Duodenal mucosa (tissue), 2 donors: ENCODE measurements at regions not wholly inside any gene's neighbourhood (a gene's known extent, or its start where the extent isn't known, plus 50 kb on each side); places are given as distances from the start of the nearest gene placed in this dataset.

Experiments used
- H3K27ac ChIP-seq: one replicate; pipeline ENCODE4 v1.7.0; 2013; ENCODE audit warnings: low read depth, low read length
- H3K27me3 ChIP-seq, 2 donors: one replicate each; pipeline ENCODE4 v1.7.0; 2013; ENCODE audit warnings: low read length in 2 of 2, control low read depth in 1 of 2; ENCODE audit not compliant: insufficient read depth in 2 of 2, control insufficient read depth in 1 of 2
- H3K36me3 ChIP-seq, 2 donors: one replicate each; pipeline ENCODE4 v1.7.0; 2013; ENCODE audit warnings: low read length in 2 of 2, control low read depth in 1 of 2; ENCODE audit not compliant: insufficient read depth in 2 of 2, control insufficient read depth in 1 of 2
- H3K4me1 ChIP-seq, 2 donors: one replicate each; pipeline ENCODE4 v1.7.0; 2013; ENCODE audit warnings: low read length in 2 of 2, control low read depth in 1 of 2; ENCODE audit not compliant: insufficient read depth in 2 of 2, control insufficient read depth in 1 of 2
- H3K4me3 ChIP-seq, 2 donors: one replicate each; pipeline ENCODE4 v1.7.0; 2013; ENCODE audit warnings: low read length in 2 of 2, low read depth in 1 of 2
- H3K9ac ChIP-seq, 2 donors: one replicate each; pipeline ENCODE4 v1.7.0; 2013; ENCODE audit warnings: low read length in 2 of 2, low read depth in 1 of 2
- H3K9me3 ChIP-seq, 2 donors: one replicate each; pipeline ENCODE4 v1.7.0; 2013; ENCODE audit warnings: low read length in 2 of 2, control low read depth in 1 of 2; ENCODE audit not compliant: control insufficient read depth in 1 of 2

DNA sequence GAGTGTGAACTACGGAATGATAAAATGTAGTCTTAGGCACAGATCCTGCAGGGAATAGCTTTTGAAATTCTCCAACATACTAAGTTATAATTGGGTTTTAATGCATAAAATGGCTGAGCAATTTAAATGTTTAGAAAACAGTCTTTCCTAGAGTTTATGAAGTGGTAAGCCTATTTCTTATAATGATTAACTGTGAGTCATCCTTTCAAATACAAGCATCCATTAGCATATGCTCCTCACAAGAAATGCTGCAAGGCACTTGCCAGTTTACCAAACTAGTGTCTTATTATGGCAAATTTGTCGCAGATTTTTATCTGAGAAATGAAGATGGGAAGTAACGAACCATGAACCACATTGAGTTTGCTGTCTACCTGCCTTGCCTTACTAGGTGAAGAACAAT, 101.3 kb upstream of the ESRRG start:
- H3K4me1 ChIP-seq, result peaks cover 7 to 32% of the 10 kb centered on the region in 2 donors
- no peaks in the 10 kb centered on the region for H3K9me3 ChIP-seq
- no peaks in the 10 kb centered on the region for H3K27me3 ChIP-seq
- H3K36me3 ChIP-seq, result no peaks in the 10 kb centered on the region
- no peak overlapping the region for H3K27ac ChIP-seq
- no peak overlapping the region for H3K9ac ChIP-seq
- no peak overlapping the region for H3K4me3 ChIP-seq

GRCh38 chr1:216823731-216824130, 100.5 kb upstream of the ESRRG start:
- H3K9ac ChIP-seq, result no peak overlapping the region
- peaks cover 7 to 32% of the 10 kb centered on the region in 2 donors for H3K4me1 ChIP-seq
- no peaks in the 10 kb centered on the region for H3K27me3 ChIP-seq
- no peaks in the 10 kb centered on the region for H3K36me3 ChIP-seq
- H3K27ac ChIP-seq, result no peak overlapping the region
- H3K9me3 ChIP-seq, result no peaks in the 10 kb centered on the region
- no peak overlapping the region for H3K4me3 ChIP-seq

DNA sequence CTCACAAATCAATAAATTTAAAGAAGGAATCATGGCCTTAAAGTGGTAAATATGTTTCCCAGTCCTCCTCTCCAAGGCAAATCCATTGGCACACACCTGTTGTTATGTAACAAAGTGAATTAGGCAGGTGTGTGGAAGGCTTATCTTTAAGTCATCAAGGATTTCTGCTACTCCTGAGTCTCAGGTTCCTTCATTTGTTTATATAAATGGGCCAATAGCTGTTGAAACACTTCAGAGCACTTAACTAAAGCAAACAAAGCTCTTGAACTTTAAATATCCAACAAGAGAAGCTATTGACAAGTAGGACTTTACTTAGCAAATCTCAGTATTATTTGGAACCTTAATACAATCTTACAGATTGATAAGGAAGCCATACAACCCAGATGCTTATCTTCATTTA, 99.3 kb upstream of the ESRRG start:
- peaks cover 7 to 32% of the 10 kb centered on the region in 2 donors for H3K4me1 ChIP-seq
- no peak overlapping the region for H3K9ac ChIP-seq
- no peaks in the 10 kb centered on the region for H3K9me3 ChIP-seq
- H3K4me3 ChIP-seq, result no peak overlapping the region
- H3K36me3 ChIP-seq, result no peaks in the 10 kb centered on the region
- H3K27me3 ChIP-seq, result no peaks in the 10 kb centered on the region
- H3K27ac ChIP-seq, result no peak overlapping the region

DNA sequence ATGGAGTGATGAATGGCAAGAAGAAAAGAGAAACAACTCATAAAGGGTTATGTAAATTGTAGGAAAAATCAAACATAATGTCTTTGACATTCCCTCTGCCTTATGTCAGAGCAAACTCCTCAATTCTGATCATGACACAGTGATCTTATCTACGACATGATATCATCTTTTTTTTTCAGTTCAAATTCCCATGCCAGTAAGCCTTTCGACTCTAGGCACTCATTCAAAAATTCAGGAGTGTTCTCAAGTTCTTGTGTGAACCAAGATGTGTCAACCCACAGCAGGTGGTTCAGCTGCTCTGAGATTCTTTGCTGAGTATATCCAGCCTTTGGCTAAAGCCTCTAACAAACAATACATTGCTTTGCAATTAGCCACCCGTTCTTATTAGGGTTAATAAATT, 97.1 kb upstream of the ESRRG start:
- Histone ChIP-seq H3K9me3 (no peaks in the 10 kb centered on the region), H3K27me3 (no peaks in the 10 kb centered on the region), H3K4me3 (no peak overlapping the region), H3K9ac (no peak overlapping the region), H3K4me1 (peaks cover 3 to 42% of the 10 kb centered on the region in 2 donors), H3K27ac (no peak overlapping the region), H3K36me3 (no peaks in the 10 kb centered on the region)

DNA sequence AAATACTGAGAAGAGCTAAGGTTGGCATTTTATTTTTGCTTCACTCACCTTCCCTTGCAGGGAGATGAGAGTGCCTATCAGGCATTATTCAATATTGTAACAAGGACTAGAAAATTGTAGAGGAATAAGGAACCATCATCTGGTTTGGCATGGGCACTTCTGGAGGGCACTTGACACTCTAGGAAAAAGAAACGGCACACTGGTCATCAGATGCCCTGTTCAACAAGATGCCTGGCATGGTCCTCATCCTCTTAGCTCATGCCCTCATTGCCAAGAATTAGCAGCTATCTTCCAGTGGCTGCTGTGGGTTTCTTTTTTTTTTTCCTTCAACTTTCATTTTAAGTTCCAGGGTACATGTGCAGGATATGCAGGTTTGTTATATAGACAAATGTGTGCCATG, 95.1 kb upstream of the ESRRG start:
- Histone ChIP-seq H3K4me3 (no peak overlapping the region), H3K9me3 (no peaks in the 10 kb centered on the region), H3K9ac (no peak overlapping the region), H3K36me3 (no peaks in the 10 kb centered on the region), H3K4me1 (peaks cover 0 to 31% of the 10 kb centered on the region in 2 donors), H3K27ac (no peak overlapping the region), H3K27me3 (no peaks in the 10 kb centered on the region)

- Histone ChIP-seq H3K4me1 (peaks cover 0 to 17% of the 10 kb centered on the region in 2 donors), H3K9ac (no peak overlapping the region), H3K4me3 (no peak overlapping the region), H3K27ac (no peak overlapping the region), H3K27me3 (no peaks in the 10 kb centered on the region), H3K9me3 (no peaks in the 10 kb centered on the region), H3K36me3 (no peaks in the 10 kb centered on the region)
Measured at GRCh38 chr1:216815260-216816131, 92.3 kb upstream of the ESRRG start.

DNA sequence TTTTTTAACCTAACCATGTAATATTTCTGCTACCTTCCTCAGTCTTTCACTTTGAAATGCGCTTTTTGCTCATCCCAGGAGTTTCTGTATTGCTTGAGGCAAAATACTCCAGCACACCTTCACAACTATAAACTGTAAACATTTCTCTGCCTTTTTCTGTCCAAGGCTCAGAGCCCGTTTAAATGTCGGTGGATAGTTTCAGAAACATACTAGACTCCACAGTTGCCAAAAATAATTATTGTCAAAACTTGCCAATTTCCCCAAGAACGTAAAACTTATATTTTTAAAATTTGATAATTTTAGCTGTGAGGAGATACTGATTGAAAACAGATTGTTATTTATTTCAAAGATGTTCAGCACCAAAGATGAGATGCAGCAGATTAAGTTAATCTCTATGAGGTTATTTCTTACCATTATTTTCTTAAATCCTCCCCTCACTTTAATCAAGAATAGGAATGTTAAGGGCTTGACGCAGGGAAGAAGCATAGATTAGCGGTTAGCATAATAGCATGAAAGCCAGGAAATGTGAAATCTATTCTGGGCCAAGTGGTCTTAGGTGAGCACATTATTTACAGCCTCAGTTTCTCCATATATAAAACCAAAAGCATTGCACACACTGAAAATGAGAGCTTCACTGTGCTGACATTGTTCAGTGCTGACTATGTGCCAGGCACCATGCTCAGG, 91.5 kb upstream of the ESRRG start:
- Histone ChIP-seq H3K27me3 (no peaks in the 10 kb centered on the region), H3K4me3 (no peak overlapping the region), H3K9ac (no peak overlapping the region), H3K36me3 (no peaks in the 10 kb centered on the region), H3K9me3 (no peaks in the 10 kb centered on the region), H3K4me1 (peaks cover 0 to 14% of the 10 kb centered on the region in 2 donors), H3K27ac (no peak overlapping the region)

DNA sequence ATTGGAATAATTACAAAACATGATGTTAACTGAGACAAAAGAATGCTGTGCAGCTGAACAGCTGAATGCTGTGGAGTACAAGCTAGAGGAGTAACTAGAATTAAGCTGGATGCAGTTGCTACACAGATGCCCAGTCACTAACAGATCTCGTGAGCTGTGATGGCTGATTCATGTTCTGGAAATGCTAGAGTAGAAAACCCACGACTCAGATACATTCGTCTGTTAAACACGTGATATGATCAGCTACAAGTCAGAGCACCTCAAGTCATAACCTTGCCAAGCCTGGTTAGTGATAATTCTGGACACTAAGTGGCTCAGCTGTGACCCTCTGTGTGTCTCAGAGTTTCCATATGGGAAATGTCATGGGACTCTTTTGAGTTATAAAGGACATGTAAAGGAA, 89.7 kb upstream of the ESRRG start:
- H3K36me3 ChIP-seq, result no peaks in the 10 kb centered on the region
- no peaks in the 10 kb centered on the region for H3K27me3 ChIP-seq
- H3K9me3 ChIP-seq, result no peaks in the 10 kb centered on the region
- H3K9ac ChIP-seq, result no peak overlapping the region
- H3K27ac ChIP-seq, result no peak overlapping the region
- H3K4me1 ChIP-seq, result peaks cover 0 to 14% of the 10 kb centered on the region in 2 donors
- H3K4me3 ChIP-seq, result no peak overlapping the region

DNA sequence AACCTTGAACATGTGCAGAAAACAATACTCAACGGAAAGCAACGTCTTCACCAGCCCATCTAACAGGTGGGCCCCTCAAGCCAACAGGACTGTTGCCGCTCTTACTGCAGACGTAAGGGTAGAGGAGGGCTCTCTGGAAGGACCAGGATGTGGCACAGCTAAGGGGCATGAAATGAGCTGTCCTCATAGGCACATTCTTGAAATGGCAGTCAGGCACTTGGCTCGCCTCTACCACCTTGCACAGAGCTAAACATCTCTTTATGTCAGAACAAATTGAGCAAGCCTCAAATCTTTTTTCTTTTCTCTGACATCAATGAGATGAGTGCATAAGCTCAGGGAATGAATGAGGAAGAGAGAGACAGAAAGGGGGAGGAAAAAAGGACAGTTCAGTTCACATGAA, 86.4 kb upstream of the ESRRG start:
- Histone ChIP-seq H3K27ac (no peak overlapping the region), H3K36me3 (no peaks in the 10 kb centered on the region), H3K4me1 (no peaks in the 10 kb centered on the region), H3K9ac (no peak overlapping the region), H3K27me3 (no peaks in the 10 kb centered on the region), H3K9me3 (no peaks in the 10 kb centered on the region), H3K4me3 (no peak overlapping the region)

- Histone ChIP-seq H3K27ac (no peak overlapping the region), H3K4me1 (no peaks in the 10 kb centered on the region), H3K9me3 (no peaks in the 10 kb centered on the region), H3K27me3 (no peaks in the 10 kb centered on the region), H3K36me3 (no peaks in the 10 kb centered on the region), H3K4me3 (no peak overlapping the region), H3K9ac (no peak overlapping the region)
Measured at GRCh38 chr1:216807696-216808095, 84.5 kb upstream of the ESRRG start.
